K562 (cell line): ENCODE measurements at regions not wholly inside any gene's neighbourhood (a gene's known extent, or its start where the extent isn't known, plus 50 kb on each side); places are given as distances from the start of the nearest gene placed in this dataset.

Experiments
- ATAC-seq: fragments of 200-7000 bp; cut with Tn5 transposase; 3 replicates; pipeline ENCODE4 v1.9.1; 2020; ENCODE audit warnings: moderate library complexity
- BruUV-seq: library from RNA; stranded (reverse); fragments of 400-500 nt; replicated peaks from 2 replicates; lab custom pipeline; 2021; lab: Mats Ljungman, UMichigan
- CTCF ChIA-PET: fragments of 300-600 bp; formaldehyde crosslinking; extraction: SDS; loops from one replicate; lab custom pipeline; 2021; ENCODE audit warnings: low intra/inter-chr PET ratio; lab: Yijun Ruan, JAX
- POLR2A ChIA-PET: fragments of 300-600, 350-650 bp; sonication (Branson Sonifier 250); formaldehyde crosslinking; extraction: SDS; loops from one replicate; lab custom pipeline; 2021; ENCODE audit warnings: antibody characterized with exemption, inconsistent platforms; lab: Yijun Ruan, JAX
- DNase-seq, 4 experiments: peaks; one replicate each; pipeline versions ENCODE4 v3.0.0 to v3.0.0-alpha.2; 2011 to 2018; ENCODE audit warnings: low spot score in 3 of 4, mixed read lengths in 3 of 4; ENCODE audit errors: extremely low read depth in 1 of 4
- FAIRE-seq: peaks from 2 replicates; lab custom pipeline; 2011; peaks lifted over from hg19 to GRCh38; lab: Jason Lieb, UNC
- H2AFZ ChIP-seq: 2 replicates; pipeline ENCODE4 v1.6.0; 2011; ENCODE audit warnings: low read depth, low read length, control low read depth, inconsistent platforms
- H3K27ac ChIP-seq: fragments of 200-600 bp; 3 replicates; pipeline ENCODE4 v1.8.0; 2011; ENCODE audit warnings: low read depth, mild to moderate bottlenecking, control low read depth, inconsistent platforms, low read length, moderate library complexity, mixed read lengths; ENCODE audit errors: extremely low read depth
- H3K27me3 ChIP-seq, 2 experiments: fragments of 300-600 bp in 1 of 2; 2 replicates in 1 of 2; 3 replicates in 1 of 2; pipeline versions ENCODE4 v1.6.0 to v1.8.0; 2011; ENCODE audit warnings: inconsistent platforms in 2 of 2, low read length in 2 of 2, mild to moderate bottlenecking in 1 of 2, mixed read lengths in 1 of 2, moderate library complexity in 1 of 2; ENCODE audit not compliant: control insufficient read depth in 2 of 2, insufficient read depth in 2 of 2
- H3K36me3 ChIP-seq: fragments of 300-600 bp; 3 replicates; pipeline ENCODE4 v1.8.0; 2011; ENCODE audit warnings: mild to moderate bottlenecking, low read length, inconsistent platforms; ENCODE audit not compliant: control insufficient read depth, insufficient read depth
- H3K4me1 ChIP-seq, 2 experiments: fragments of 200-600 bp in 1 of 2; replicated peaks in 1 of 2; 2 replicates in 1 of 2; 3 replicates in 1 of 2; pipeline versions ENCODE4 v1.5.1 to v1.8.0; 2011; ENCODE audit warnings: inconsistent platforms in 2 of 2, low read length in 2 of 2, mild to moderate bottlenecking in 1 of 2, mixed read lengths in 1 of 2, moderate library complexity in 1 of 2; ENCODE audit not compliant: control insufficient read depth in 2 of 2, insufficient read depth in 2 of 2
- H3K4me2 ChIP-seq: 2 replicates; pipeline ENCODE4 v1.6.1; 2011; ENCODE audit warnings: low read length, control low read depth, inconsistent platforms, mixed read lengths; ENCODE audit not compliant: insufficient read depth
- H3K4me3 ChIP-seq: fragments of 200-600 bp; sonication (generic), shearing (Covaris generic); 2 replicates; pipeline ENCODE4 v1.5.1; 2016; ENCODE audit warnings: control low read depth, inconsistent platforms
- H3K79me2 ChIP-seq: fragments of 200-600 bp; 3 replicates; pipeline ENCODE4 v1.8.0; 2011; ENCODE audit warnings: low read length, inconsistent platforms; ENCODE audit not compliant: control insufficient read depth, insufficient read depth
- H3K9ac ChIP-seq, 2 experiments: 2 replicates each; pipeline versions ENCODE4 v1.6.0 to v1.6.1; 2011; ENCODE audit warnings: low read depth in 2 of 2, low read length in 2 of 2, control low read depth in 1 of 2, inconsistent platforms in 1 of 2, mild to moderate bottlenecking in 1 of 2, mixed read lengths in 1 of 2; ENCODE audit not compliant: insufficient read depth in 1 of 2
- H3K9me1 ChIP-seq: one replicate; pipeline ENCODE4 v1.6.0; 2011; ENCODE audit warnings: inconsistent platforms, mild to moderate bottlenecking, low read length, moderate library complexity; ENCODE audit not compliant: control insufficient read depth, insufficient read depth
- H3K9me3 ChIP-seq: replicated peaks from 2 replicates; pipeline ENCODE4 v1.5.1; 2011; ENCODE audit warnings: low read depth, low read length, inconsistent platforms; ENCODE audit not compliant: control insufficient read depth, insufficient read depth
- H4K20me1 ChIP-seq: replicated peaks from 2 replicates; pipeline ENCODE4 v1.6.1; 2011; ENCODE audit warnings: low read length, inconsistent platforms, mixed read lengths; ENCODE audit not compliant: control insufficient read depth, insufficient read depth
- E2F1 ChIP-seq: sonication (generic); formaldehyde crosslinking; IDR thresholded peaks from 2 replicates; pipeline ENCODE4 v1.8.1; 2023; ENCODE audit warnings: mild to moderate bottlenecking, missing genetic modification reagents, moderate library complexity
- HNRNPK ChIP-seq: fragments of 200-400 bp; formaldehyde crosslinking; IDR thresholded peaks from one replicate; pipeline ENCODE4 v1.6.1; 2018; ENCODE audit warnings: mild to moderate bottlenecking, low read depth, low read length; ENCODE audit not compliant: poor library complexity, severe bottlenecking
- LEF1 ChIP-seq: fragments of 450-650 bp; IDR thresholded peaks from 2 replicates; pipeline ENCODE4 v1.6.1; 2016; ENCODE audit warnings: mild to moderate bottlenecking
- PML ChIP-seq: IDR thresholded peaks from 2 replicates; pipeline ENCODE4 v1.6.1; 2012; ENCODE audit warnings: low read length, inconsistent platforms
- RBM22 ChIP-seq: fragments of 200-400 bp; formaldehyde crosslinking; IDR thresholded peaks from 2 replicates; pipeline ENCODE4 v1.6.1; 2018; ENCODE audit warnings: low read length, low read depth; ENCODE audit not compliant: poor library complexity, severe bottlenecking
- SMAD4 ChIP-seq: fragments of 250-450 bp; sonication (Bioruptor Pico); conservative IDR thresholded peaks from 2 replicates; pipeline ENCODE4 v1.8.0; 2021; ENCODE audit warnings: inconsistent platforms, mild to moderate bottlenecking, moderate library complexity
- SMARCE1 ChIP-seq: fragments of 450-650 bp; IDR thresholded peaks from 2 replicates; pipeline ENCODE4 v1.7.1; 2016; ENCODE audit warnings: mild to moderate bottlenecking
- TCF7 ChIP-seq: sonication (generic); IDR thresholded peaks from 2 replicates; pipeline ENCODE4 v1.6.1; 2016; ENCODE audit warnings: antibody characterized with exemption, borderline replicate concordance
- ZHX1 ChIP-seq: fragments of 150-350 bp; conservative IDR thresholded peaks from 2 replicates; pipeline ENCODE4 v1.6.1; 2014; ENCODE audit warnings: low read length
- ZNF3 ChIP-seq: fragments of 250-450 bp; sonication (Bioruptor Pico); IDR thresholded peaks from 2 replicates; pipeline ENCODE4 v1.5.0; 2021; ENCODE audit warnings: mild to moderate bottlenecking, moderate library complexity
- ZNF778 ChIP-seq: fragments of 450-650 bp; formaldehyde crosslinking; IDR thresholded peaks from 2 replicates; pipeline ENCODE4 v1.4.0; 2020; ENCODE audit warnings: mild to moderate bottlenecking, moderate library complexity
- WGBS: fragments of 100-300 bp; shearing (Covaris generic); methylation state at CpG from one replicate; pipeline ENCODE4 v1.1.6; 2016; ENCODE audit warnings: low coverage, mixed read lengths; ENCODE audit not compliant: insufficient coverage; ENCODE audit errors: missing lambda C conversion rate; 5-methylcytosine and 5-hydroxymethylcytosine counted together
- in situ Hi-C: fragments of 300-500 bp; cut with MboI; formaldehyde crosslinking; loops from 4 replicates; pipeline ENCODE4 v1.15.0; 2018; ENCODE audit warnings: inconsistent platforms, mixed read lengths
- intact Hi-C: fragments of 100-400 bp; cut with micrococcal nuclease; formaldehyde crosslinking; loops from 2 replicates; pipeline ENCODE4 v1.14.2; 2022

- ATAC-seq (no peak), FAIRE-seq (no peak), DNase-seq (no peak)
- H3K4me2 ChIP-seq, result no peak overlapping the region
- no peaks in the 10 kb centered on the region for H4K20me1 ChIP-seq
- H3K4me3 ChIP-seq, result no peak overlapping the region
- no TSS peak for BruUV-seq
- CTCF ChIA-PET, result no interaction called here
- no peaks in the 10 kb centered on the region for H3K9me3 ChIP-seq
- H3K27ac ChIP-seq, result no peak overlapping the region
- H3K36me3 ChIP-seq, result no peaks in the 10 kb centered on the region
- TF ChIP-seq ZNF778 (CRISPR knock-in tag), result no peak
- no peak for TF ChIP-seq LEF1
- no peak for TF ChIP-seq PML
- no peak for TF ChIP-seq SMAD4 (CRISPR knock-in tag)
- TF ChIP-seq RBM22, result no peak
- no peak for TF ChIP-seq E2F1 (CRISPR knock-in tag)
- no peak for TF ChIP-seq HNRNPK
- TF ChIP-seq TCF7, result no peak
- no peak for TF ChIP-seq SMARCE1
- TF ChIP-seq ZHX1, result no peak
- TF ChIP-seq ZNF3 (CRISPR knock-in tag), result no peak
- POLR2A ChIA-PET, result no interaction called here
- H3K27me3 ChIP-seq, result no peaks in the 10 kb centered on the region
- in situ Hi-C loops (no loop called here), intact Hi-C loops (no loop called here)
- 65% methylated on average over 1 of the region's 1 CpG for WGBS
- no peaks in the 10 kb centered on the region for H3K9me1 ChIP-seq
- H3K79me2 ChIP-seq, result no peaks in the 10 kb centered on the region
- peaks cover 11 to 22% of the 10 kb centered on the region in 2 experiments; a peak in 4 of 5 replicates for H3K4me1 ChIP-seq
- H2AFZ ChIP-seq, result no peak overlapping the region
- no peak overlapping the region for H3K9ac ChIP-seq
These were observed 62.6 kb upstream of the ATP11B start for GRCh38 chr3:182730675-182731042.
